SIG-M5 treated with dmso at 0.1 percent for 504 hours (cell line): ENCODE measurements at regions not wholly inside any gene's neighbourhood (a gene's known extent, or its start where the extent isn't known, plus 50 kb on each side); places are given as distances from the start of the nearest gene placed in this dataset.
"Not testable (repeated sequence)": the region's sequence is repeated elsewhere in the genome, so short reads cannot be mapped to it uniquely, and the experiment has no call there.

ENCODE experiments used
- DNase-seq: peaks from one replicate; lab custom pipeline; 2025; ENCODE audit not compliant: unreplicated experiment; lab: John Stamatoyannopoulos, UW

DNA sequence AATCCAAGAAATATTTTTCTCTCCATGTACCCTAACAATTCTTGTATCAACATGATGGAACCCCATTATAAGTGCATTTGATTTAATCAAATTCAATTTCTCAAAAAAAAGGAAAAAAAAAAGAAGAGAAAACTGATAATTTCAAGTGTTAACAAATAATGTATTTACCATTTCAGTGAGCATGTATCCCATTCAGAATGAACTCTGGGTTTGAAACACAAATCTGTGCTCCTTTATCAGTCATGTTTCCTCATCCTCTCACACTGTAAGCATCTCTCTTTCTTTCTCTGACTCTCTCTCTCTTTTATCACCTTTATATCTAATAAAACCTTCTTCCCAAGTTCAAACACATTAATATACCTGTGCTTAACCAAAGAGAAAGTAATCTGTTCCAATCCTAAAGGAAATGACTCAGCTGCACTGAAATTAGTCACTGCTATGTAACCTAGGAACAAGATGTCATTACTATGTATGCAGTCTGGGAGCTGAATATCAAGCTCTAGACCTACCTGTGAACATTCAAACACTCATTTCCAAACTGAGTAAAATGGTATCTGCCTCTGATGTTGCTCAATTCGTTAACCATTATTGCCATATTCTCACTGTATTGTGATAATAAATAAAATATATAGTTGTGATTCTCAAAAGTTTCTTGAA lies 135.0 kb upstream of the LRIG3 start:
- DNase-seq: peak; percentile 35

DNA sequence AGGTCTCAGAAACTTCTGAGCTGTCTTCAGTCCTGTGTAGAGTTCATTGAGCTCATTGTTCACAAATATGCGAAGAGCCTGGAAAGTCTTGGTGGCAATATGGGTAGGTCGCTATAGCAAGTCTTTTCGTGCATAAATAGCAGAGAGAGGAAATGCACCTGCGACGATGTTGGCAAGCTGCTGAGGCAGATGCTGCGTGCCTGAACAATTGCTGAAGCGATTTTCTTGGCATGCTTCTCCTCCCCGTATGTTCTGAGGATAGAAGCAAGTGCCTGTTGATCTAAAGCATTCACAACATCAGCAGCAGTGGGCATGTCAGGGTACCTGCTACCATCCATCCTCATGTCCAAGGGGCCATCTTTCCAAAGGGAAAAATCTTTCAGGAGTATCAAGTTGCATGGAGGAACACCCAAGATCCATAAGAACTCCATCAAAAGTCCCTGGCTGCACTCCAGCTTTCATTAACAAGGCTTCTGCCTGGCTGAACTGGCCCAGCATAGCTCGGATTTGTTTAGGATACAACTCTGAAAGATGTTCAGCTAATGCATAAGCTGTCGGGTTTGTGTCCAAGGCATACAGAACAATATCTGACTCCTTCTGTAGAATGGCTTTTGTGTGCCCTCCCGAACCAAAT lies 133.1 kb upstream of the LRIG3 start:
- not testable (repeated sequence) for DNase-seq

DNA sequence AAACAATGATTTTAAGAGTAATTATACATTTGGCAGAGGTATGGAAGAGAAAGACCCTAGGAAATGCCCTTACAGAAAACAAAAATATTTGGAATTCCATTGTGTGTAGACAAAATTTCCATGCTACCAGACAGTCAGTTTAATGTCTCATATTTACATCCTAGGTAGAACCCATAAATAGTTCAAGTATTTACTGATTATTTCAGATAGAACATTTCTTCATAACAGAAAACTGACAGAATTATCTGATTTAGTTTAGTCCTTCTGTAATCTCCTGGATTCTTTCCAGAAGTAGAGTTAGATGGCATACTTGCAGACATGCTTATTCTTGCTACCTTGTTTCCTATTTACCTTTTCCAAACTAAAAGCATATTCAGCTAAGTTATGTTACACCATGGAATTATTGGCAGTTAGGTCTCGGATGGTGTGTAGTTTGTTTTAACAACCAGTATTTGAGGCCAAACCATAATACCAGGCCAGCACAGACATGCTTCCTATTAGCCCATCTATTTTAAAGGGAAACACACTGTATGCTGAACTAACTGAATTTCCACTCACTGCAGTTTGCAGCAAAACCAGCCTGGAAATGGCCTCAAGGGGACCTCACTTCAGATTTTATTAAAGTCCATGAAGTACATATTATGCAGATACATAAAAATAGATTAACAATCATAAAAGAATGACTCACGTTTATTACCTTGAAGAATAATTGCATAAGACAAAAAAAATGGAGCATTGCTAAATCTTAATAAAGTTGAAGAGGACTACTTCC lies 126.6 kb upstream of the LRIG3 start:
- DNase-seq: no peak

DNA sequence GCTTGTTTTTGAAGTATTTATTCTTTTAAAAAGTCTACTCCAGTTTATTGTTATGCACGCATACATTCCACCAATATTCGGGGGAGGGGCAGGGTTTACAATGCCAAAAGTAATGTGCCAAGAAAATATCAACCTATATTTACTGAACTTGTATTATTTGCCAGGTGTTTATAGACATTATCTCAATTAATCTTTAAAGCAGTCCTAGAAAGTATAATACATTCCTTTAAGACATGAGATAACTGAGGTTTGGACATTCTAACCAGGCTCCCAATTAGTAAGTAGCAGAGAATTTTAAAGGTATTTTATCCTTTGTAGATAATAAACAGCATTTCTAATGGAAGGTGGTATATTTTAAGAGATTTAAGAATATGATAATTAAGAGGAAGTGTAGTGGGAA lies 124.5 kb upstream of the LRIG3 start:
- DNase-seq: no peak

DNA sequence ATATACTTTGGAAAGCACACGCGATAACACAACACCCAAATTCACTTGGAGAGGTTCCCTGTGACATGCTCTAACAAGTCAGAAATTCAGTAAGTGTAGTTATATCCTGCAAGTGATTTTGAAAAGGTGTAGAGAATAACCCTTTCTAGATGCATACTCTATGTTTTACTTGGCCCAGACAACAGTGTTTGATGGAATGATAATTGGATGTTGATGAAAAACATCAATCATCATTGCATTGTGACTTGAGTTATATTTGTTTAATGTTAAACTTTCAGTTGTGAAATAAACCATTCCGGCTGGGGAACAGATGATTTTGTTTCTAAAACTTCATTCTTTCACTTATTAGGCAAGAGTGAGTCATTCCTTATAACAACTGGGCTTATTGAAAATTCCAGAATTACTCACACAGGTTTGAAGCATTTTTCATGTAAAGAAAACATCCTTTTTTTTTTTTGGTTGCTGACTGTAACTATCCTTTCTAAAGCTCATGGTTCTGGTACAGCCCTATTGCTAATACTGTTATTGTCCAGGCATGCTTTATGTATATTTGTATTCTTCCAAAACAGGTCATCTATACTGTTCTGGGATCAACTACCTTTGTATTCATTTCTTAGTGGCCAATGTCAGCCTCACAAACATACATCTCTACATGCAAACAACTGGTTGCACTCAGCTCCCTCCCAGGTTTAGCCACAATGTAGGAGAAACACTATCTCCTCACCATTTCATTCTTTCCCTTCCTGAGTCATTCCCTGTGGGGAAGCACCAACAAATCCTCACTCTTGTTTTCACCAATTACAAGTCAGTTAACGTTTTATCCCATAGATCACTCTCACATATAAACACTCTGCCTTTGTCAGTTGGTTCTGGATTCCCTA lies 121.2 kb upstream of the LRIG3 start:
- no peak for DNase-seq

DNA sequence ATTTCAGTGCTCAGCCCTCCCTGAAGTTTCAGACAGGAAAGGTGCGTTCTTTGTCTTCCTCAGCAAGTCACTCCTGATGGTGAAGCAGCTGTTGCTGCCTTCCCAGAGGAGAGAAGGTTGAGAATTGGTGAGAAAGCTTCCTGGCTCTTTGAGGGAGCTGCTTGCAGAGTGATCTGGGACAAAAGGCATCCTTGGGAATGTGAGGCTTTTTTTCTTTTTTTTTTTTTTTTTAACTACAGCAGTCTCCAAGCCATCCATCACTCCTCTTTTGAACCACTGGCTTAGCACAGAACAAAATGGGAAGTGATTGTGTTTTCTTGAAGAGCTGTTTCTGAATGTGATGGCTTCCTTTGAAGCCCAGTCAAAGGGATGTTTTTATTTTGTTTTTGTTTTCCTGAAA lies 120.4 kb upstream of the LRIG3 start:
- DNase-seq: no peak

DNA sequence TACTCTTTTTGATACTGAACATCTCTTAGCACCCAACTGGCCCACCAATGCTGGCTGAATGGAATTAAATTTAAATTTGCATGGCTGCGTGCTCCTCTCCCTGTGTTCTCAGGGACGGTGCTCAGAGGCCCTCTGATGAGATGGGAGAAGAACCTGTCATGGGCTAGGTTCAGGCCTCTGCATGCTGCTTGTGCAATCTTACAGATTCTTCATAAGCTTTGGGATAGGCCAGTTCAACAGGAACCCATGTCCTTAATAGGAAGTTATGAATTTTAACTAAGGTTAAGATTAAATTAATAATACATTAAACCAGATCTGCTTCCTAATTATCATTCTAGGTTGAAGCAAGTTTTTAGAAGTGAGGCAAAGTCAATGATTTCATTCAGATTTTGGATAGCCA lies 119.7 kb upstream of the LRIG3 start:
- no peak for DNase-seq

DNA sequence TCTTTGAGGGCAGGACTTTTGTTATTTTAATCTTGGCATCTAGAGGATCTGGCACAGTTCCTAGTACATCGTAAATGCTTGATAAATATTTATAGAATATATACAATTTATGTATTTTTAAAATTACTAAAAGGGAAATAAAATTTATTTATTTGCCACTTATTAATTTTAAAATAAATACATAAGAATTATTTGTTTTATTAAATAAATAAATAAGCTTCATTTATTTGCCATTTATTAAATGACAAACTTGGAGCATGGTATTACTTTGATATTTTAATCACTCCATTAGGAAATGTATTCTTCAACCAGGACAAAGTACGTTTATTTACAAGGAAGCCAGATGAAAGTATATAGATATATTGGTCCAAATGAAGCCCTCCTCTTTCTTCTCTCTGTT lies 118.7 kb upstream of the LRIG3 start:
- DNase-seq: no peak

DNA sequence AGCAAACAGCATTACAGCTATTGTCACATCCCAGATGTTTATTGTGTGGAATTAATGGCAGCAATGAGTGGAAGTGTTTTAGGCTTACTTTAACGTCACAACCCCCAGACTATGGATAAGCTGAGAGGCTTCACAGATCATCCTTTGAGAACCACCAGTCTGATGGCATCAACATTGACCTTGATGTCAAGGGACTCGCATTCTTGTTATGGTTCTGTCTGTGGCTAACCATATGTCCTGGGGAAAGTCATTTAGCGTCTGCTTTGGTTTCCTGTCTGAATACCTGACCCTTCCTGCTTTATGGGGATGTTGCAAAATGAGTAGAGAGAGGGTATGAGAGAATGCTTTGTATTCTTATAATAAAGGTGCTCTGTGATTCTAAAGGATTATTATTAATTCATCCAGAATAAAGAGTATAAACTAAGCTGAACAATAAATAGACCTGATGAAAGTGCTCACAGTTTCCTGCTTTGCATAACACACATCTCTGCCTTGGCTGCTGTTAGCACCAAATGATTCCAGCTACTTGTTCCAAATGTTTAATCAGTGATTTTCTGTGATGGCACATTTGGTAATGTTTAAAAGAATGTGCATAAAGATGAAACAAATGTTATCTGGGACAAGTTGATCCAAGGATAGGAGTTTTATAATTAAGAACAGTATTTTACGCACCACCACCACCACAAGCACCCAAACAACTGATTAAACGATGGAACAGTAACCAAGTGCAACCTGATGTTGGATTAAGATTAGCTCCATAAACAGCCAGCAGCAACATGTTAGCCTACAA lies 116.9 kb upstream of the LRIG3 start:
- no peak for DNase-seq

DNA sequence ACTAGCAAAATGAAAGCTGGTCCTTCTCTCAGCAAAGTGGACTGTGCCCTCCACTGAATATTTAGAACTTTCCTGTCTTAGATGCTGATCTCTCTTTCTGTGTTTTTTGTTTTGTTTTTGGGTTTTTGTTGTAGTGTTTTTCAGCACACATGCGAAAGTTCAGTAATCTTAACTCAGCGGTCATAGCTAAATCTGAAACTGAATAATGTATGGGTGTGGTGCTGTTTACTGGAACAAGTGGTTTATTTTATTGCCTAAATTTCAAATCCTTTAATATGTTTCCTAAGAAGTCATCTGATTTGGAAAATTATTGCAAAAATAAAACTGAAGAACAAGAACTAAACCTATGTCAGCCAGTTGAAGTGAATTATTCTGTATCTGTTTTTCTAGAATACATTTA lies 116.0 kb upstream of the LRIG3 start:
- no peak for DNase-seq

DNA sequence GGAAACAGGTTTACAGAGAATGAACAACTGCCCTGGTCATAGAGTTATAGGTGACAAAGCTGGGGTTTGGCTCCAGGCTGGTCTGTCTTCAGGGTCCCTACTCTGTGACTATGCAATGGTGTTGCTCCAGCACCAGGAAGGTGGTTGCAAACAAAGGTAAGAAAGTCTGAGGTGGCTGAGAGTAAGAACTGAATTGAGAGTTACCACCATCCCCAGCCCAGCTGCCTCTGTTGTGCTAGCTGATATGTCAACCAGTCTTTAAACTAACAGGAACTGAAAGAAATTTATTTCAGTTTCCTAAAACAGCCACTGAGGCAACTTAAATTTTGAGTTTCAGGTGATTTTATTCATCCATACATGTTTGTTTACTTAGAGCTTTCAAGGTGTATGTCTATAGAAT lies 111.0 kb upstream of the LRIG3 start:
- no peak for DNase-seq

DNA sequence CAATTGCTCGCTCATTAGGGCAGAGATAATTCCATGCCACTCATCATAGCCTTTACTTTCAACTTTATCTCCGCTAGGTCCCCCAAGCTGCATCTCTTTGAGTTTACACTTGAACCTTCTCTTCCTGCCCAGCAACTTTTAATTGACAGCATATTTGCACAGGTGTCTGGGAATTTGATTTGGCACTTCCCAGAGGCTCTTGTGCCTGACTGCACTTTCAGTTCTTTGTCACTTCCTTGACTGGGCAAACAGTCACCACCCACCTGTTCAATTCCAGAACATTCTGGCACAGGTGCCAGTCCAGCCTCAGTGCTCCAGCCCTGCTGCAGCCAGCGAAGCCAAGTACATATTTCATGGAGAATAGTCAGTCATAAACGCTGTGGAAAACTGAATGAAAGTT lies 110.1 kb upstream of the LRIG3 start:
- no peak for DNase-seq

DNA sequence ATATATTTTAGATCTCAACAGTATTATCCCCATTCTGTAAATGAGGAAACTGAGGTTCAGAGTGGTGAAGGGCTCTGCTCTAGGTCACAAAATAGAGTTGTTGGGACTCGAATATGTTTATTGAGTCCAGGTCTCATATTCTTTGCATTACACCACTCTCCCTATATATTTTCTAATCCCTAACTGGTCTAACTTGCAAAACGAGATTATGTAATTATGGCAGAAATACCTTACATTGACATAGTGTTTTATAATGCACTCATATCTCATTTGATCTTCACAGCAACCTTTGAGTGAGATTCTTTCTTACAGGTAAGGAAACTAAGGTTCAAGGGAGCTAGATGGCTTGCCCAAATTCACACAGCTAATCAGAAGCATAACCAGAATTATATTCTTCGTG lies 106.9 kb upstream of the LRIG3 start:
- peak; percentile 22 for DNase-seq

DNA sequence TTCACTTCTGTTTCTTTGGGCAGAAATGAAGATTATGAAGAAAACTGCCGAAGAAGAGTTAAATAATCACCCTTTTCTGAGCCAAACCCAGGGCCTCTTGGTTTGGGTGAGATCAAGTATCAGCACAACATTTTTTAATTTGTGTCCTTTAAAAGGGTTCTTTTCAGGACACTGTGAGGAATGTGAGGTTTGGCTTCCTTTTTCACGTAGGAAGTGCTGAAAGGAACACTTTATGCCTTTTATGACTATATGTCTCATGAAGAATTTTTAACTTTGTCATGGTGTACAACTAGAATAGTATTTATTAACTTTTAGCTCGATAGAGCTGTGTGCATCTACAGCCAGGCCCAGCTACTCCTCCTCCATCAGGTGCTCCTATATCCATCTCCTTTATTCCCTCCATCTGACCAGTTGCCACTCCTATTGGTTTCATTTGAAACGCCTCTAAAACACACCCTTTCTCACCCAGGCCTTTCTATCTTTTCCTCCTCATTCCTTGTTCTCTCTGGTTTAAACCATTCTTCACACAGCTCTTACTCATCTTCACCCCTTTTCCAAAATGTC lies 103.6 kb upstream of the LRIG3 start:
- DNase-seq: no peak

DNA sequence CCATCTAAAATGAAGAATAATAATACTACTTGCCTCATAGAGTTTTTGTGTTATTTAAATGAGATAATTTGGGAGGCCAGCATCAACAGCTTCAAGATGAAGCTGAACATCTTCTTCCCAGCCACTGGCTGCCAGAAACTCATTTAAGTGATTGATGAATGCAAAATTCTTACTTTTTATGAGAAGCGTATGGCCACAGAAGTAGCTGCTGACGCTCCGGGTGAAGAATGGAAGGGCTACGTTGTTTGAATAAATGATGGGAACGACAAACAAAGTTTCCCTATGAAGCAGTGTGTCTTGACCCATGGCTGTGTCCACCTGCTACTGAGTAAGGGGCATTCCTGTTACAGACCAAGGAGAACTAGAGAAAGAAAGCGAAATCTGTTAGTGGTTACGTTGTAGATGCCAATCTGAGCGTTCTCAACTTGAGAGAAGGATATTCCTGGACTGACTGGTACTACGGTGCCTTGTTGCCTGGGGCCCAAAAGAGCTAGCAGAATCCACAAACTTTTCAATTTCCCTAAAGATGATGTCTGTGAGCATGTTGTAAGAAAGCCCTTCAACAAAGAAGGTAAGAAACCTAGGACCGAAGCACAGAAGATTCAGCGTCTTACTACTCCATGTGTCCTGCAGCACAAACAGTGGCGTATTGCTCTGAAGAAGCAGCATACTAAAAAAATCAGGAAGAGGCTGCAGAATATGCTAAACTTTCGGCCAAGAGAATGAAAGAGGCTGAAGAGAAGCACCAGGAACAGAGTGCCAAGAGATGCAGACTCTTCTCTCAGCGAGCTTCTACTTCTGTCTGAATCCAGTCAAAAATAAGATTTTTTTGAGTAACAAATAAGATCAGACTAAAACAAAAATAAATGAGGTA lies 100.0 kb upstream of the LRIG3 start:
- no peak for DNase-seq

DNA sequence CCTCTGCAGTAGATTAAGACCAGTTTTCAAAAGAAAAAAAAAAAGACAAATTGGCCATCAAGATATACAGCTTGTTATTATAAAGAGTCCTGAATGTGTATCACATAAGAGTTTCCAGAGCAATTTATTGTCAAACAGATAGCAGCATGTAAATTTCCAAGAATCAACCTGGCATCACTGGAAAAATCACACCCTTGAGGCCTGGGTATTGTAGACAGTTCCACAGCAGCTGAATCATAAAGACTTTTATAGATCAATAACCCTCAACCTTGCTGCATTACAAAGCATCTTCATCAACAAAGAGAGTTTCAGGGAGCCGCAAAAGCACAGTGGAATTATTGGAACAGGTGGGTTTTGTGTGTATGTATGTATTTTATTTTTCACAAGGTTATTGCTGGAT lies 94.6 kb upstream of the LRIG3 start:
- DNase-seq: no peak

DNA sequence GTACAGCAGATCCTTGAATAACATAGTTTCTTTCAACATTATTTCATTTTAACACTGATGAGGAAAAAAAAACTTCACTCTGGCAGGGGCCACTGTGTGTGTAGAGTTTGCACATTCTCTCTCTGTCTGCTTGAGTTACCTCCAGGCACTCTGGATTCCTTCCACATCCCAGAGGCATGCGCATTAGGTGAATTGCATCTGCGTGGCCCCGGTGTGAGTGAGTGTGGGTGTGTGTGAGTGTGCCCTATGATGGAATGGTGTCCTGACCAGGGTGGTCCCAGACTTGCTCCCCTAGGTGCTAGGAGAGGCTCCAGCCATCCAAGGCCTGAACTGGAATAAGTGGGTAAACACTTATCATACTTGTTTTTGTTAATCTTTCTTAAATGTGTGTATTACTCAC lies 90.6 kb upstream of the LRIG3 start:
- no peak for DNase-seq

DNA sequence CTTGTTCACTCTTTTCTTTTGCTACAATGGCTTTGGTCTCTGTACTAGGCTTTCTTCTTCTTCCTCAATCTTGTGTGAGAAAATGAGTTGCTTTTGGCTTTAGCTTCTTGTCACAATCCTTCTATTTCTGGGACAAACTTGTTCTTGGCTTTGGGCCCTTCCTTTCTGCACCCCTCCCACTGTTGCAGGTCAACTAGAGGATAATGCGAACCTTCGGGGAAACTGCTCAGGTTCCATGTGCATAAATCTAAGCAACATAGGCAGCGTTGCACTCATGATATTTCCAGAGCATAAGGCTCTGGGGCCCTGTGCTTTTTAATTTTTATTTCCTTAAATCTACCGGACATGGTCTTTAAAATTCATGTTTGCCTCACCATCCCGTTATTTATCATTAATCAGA lies 89.8 kb upstream of the LRIG3 start:
- no peak for DNase-seq

DNA sequence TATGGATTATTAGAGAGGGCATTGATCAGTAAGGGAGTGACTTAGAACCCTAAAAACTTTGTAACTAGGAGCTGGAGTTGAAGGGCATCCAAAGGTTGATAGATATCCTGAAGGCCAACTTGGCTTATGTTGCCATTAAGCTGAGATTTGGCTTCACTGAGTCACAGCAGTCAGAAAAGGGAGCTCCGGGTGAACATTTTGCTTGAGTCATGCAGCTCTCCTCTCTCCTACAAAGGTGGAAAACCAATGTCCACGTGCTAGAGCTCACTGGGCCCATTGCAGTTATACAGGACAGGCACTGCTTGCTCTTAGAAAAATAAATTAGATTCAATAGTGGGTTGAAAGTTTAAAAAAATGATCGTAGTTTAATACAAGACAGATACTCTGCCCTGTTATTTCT lies 87.3 kb upstream of the LRIG3 start:
- no peak for DNase-seq
